SK-N-SH treated with all-trans-retinoic acid at 6 μM for 48 hours (cell line): ENCODE measurements at regions not wholly inside any gene's neighbourhood (a gene's known extent, or its start where the extent isn't known, plus 50 kb on each side); places are given as distances from the start of the nearest gene placed in this dataset.

Experiments used
- ARNTL ChIP-seq: fragments of 450-650 bp; formaldehyde crosslinking; IDR thresholded peaks from 2 replicates; pipeline ENCODE4 v1.5.0; 2020; ENCODE audit warnings: low read depth, mild to moderate bottlenecking, moderate library complexity, borderline replicate concordance
- ISL1 ChIP-seq: fragments of 250-450 bp; sonication (Bioruptor Pico); IDR thresholded peaks from 2 replicates; pipeline ENCODE4 v2.1.2; 2022; ENCODE audit warnings: mild to moderate bottlenecking, moderate library complexity
- OSR1 ChIP-seq: fragments of 250-450 bp; sonication (Bioruptor Pico); IDR thresholded peaks from 2 replicates; pipeline ENCODE4 v1.8.0; 2022; ENCODE audit warnings: moderate library complexity, mild to moderate bottlenecking, inconsistent platforms
- PATZ1 ChIP-seq: fragments of 250-450 bp; sonication (Bioruptor Pico); IDR thresholded peaks from 2 replicates; pipeline ENCODE4 v1.8.0; 2020; ENCODE audit warnings: mild to moderate bottlenecking, moderate library complexity, borderline replicate concordance
- PPARA ChIP-seq: fragments of 250-450 bp; sonication (Bioruptor Pico); IDR thresholded peaks from 2 replicates; pipeline ENCODE4 v1.5.0; 2020; ENCODE audit warnings: mild to moderate bottlenecking, borderline replicate concordance
- RARB ChIP-seq: fragments of 250-450 bp; sonication (Bioruptor Pico); IDR thresholded peaks from 2 replicates; pipeline ENCODE4 v1.8.0; 2021; ENCODE audit warnings: mild to moderate bottlenecking, moderate library complexity
- ZC3H10 ChIP-seq: fragments of 250-450 bp; sonication (Bioruptor Pico); IDR thresholded peaks from 2 replicates; pipeline ENCODE4 v1.5.1; 2021; ENCODE audit warnings: mild to moderate bottlenecking, moderate library complexity
- ZFP3 ChIP-seq: fragments of 250-450 bp; sonication (Bioruptor Pico); IDR thresholded peaks from 2 replicates; pipeline ENCODE4 v1.5.0; 2020; ENCODE audit warnings: mild to moderate bottlenecking, moderate library complexity
- ZFP30 ChIP-seq: fragments of 450-650 bp; formaldehyde crosslinking; IDR thresholded peaks from 2 replicates; pipeline ENCODE4 v1.5.0; 2022; ENCODE audit warnings: mild to moderate bottlenecking, moderate library complexity

GRCh38 chr3:110620118-110620517, 451.5 kb upstream of the NECTIN3 start:
- TF ChIP-seq ZC3H10 (CRISPR knock-in tag) (no peak), ARNTL (CRISPR knock-in tag) (no peak), OSR1 (CRISPR knock-in tag) (no peak), RARB (CRISPR knock-in tag) (no peak), PPARA (CRISPR knock-in tag) (no peak), ISL1 (CRISPR knock-in tag) (no peak), ZFP30 (CRISPR knock-in tag) (no peak), PATZ1 (CRISPR knock-in tag) (no peak), ZFP3 (no peak)
